Neural cell (in vitro differentiated cells): ENCODE measurements at regions not wholly inside any gene's neighbourhood (a gene's known extent, or its start where the extent isn't known, plus 50 kb on each side); places are given as distances from the start of the nearest gene placed in this dataset.

ENCODE experiments used
- H2AFZ ChIP-seq: fragments of 200-600, 300-800 bp; sonication (generic), shearing (Covaris generic); 2 replicates; pipeline ENCODE4 v1.6.0; 2014; ENCODE audit warnings: low read depth, mild to moderate bottlenecking, antibody characterized with exemption, low read length, moderate library complexity
- H3F3A ChIP-seq: fragments of 200-600 bp; shearing (Covaris generic); 2 replicates; pipeline ENCODE4 v1.6.1; 2016; ENCODE audit warnings: mild to moderate bottlenecking, moderate library complexity, mixed read lengths, antibody characterized with exemption, low read length; ENCODE audit not compliant: insufficient read depth, poor library complexity, severe bottlenecking
- H3K27ac ChIP-seq: fragments of 200-600, 300-800 bp; sonication (generic), shearing (Covaris generic); 2 replicates; pipeline ENCODE4 v1.5.1; 2014; ENCODE audit warnings: mild to moderate bottlenecking, low read length, moderate library complexity
- H3K27me3 ChIP-seq: fragments of 300-800, 200-600 bp; sonication (generic), shearing (Covaris generic); 2 replicates; pipeline ENCODE4 v1.6.0; 2014; ENCODE audit warnings: mild to moderate bottlenecking, low read depth, low read length, moderate library complexity; ENCODE audit not compliant: insufficient read depth
- H3K36me3 ChIP-seq: fragments of 300-800, 200-600 bp; sonication (generic), shearing (Covaris generic); 2 replicates; pipeline ENCODE4 v1.5.1; 2014; ENCODE audit warnings: mild to moderate bottlenecking, antibody characterized with exemption, low read length, moderate library complexity; ENCODE audit not compliant: insufficient read depth
- H3K4me2 ChIP-seq: fragments of 300-800, 200-600 bp; sonication (generic), shearing (Covaris generic); 2 replicates; pipeline ENCODE4 v1.6.0; 2014; ENCODE audit warnings: mild to moderate bottlenecking, low read length
- H3K4me3 ChIP-seq: fragments of 300-800, 200-600 bp; sonication (generic), shearing (Covaris generic); 2 replicates; pipeline ENCODE4 v1.5.1; 2014; ENCODE audit warnings: mild to moderate bottlenecking, low read length, moderate library complexity
- H3K79me2 ChIP-seq: fragments of 200-600 bp; shearing (Covaris generic); replicated peaks from 2 replicates; pipeline ENCODE4 v1.6.0; 2014; ENCODE audit warnings: mild to moderate bottlenecking, low read length, moderate library complexity; ENCODE audit not compliant: insufficient read depth
- H3K9ac ChIP-seq: fragments of 300-800, 200-600 bp; sonication (generic), shearing (Covaris generic); 2 replicates; pipeline ENCODE4 v1.6.1; 2016; ENCODE audit warnings: mild to moderate bottlenecking, low read length, mixed read lengths
- H3K9me2 ChIP-seq: fragments of 200-600 bp; shearing (Covaris generic); 2 replicates; pipeline ENCODE4 v1.6.1; 2016; ENCODE audit warnings: mild to moderate bottlenecking, low read length, mixed read lengths; ENCODE audit not compliant: insufficient read depth
- H3K9me3 ChIP-seq: fragments of 200-600, 300-800 bp; sonication (generic), shearing (Covaris generic); 2 replicates; pipeline ENCODE4 v1.6.1; 2016; ENCODE audit warnings: mild to moderate bottlenecking, mixed run types, low read length, moderate library complexity, mixed read lengths
- H4K20me1 ChIP-seq: fragments of 200-600 bp; shearing (Covaris generic); 2 replicates; pipeline ENCODE4 v1.6.1; 2016; ENCODE audit warnings: mild to moderate bottlenecking, mixed run types; ENCODE audit not compliant: insufficient read depth
- EP300 ChIP-seq: fragments of 450-650 bp; conservative IDR thresholded peaks from 2 replicates; pipeline ENCODE4 v1.6.1; 2014; ENCODE audit warnings: antibody characterized with exemption, mild to moderate bottlenecking, moderate library complexity; ENCODE audit not compliant: poor library complexity, severe bottlenecking
- EZH2 ChIP-seq: fragments of 200-600, 300-800 bp; shearing (Covaris generic), sonication (generic); IDR thresholded peaks from 2 replicates; pipeline ENCODE4 v1.6.1; 2014; ENCODE audit warnings: antibody characterized with exemption, low read length, borderline replicate concordance, mild to moderate bottlenecking; ENCODE audit not compliant: insufficient read depth, poor library complexity, severe bottlenecking
- MXI1 ChIP-seq: fragments of 450-650 bp; conservative IDR thresholded peaks from 2 replicates; pipeline ENCODE4 v1.6.1; 2014; ENCODE audit warnings: antibody characterized with exemption, mild to moderate bottlenecking; ENCODE audit not compliant: poor library complexity, severe bottlenecking
- POLR2AphosphoS5 ChIP-seq: IDR thresholded peaks from 2 replicates; pipeline ENCODE4 v1.6.1; 2012
- RAD21 ChIP-seq: fragments of 450-650 bp; conservative IDR thresholded peaks from 2 replicates; pipeline ENCODE4 v1.6.1; 2014; ENCODE audit warnings: antibody characterized with exemption, mild to moderate bottlenecking, moderate library complexity
- REST ChIP-seq: IDR thresholded peaks from 2 replicates; pipeline ENCODE4 v1.6.1; 2012; ENCODE audit warnings: borderline replicate concordance
- SMC3 ChIP-seq: fragments of 450-650 bp; conservative IDR thresholded peaks from 2 replicates; pipeline ENCODE4 v1.6.1; 2014; ENCODE audit warnings: antibody characterized with exemption, mild to moderate bottlenecking, moderate library complexity; ENCODE audit not compliant: poor library complexity
- TAF1 ChIP-seq: IDR thresholded peaks from 2 replicates; pipeline ENCODE4 v1.6.1; 2012; ENCODE audit warnings: low read depth

- Histone ChIP-seq H4K20me1 (no peaks in the 10 kb centered on the region), H2AFZ (no peak overlapping the region)
- TF ChIP-seq POLR2AphosphoS5, result no peak
- TF ChIP-seq EP300, result no peak
- no peak for TF ChIP-seq RAD21
- TF ChIP-seq MXI1, result no peak
These were observed 97.0 kb upstream of the PALS2 start for GRCh38 chr7:24476227-24476626.

GRCh38 chr7:24477398-24478136 lies 95.7 kb upstream of the PALS2 start:
- Histone ChIP-seq H2AFZ (no peak overlapping the region), H3K27ac (no peak overlapping the region)

More at GRCh38 chr7:24476227-24476626, 97.0 kb upstream of the PALS2 start:
- H3K27me3 ChIP-seq, result no peaks in the 10 kb centered on the region
- no peak overlapping the region for H3K4me2 ChIP-seq
- no peak overlapping the region for H3K4me3 ChIP-seq
- no peaks in the 10 kb centered on the region for H3K79me2 ChIP-seq
- H3K9me3 ChIP-seq, result no peaks in the 10 kb centered on the region
- H3K9ac ChIP-seq, result no peak overlapping the region
- no peaks in the 10 kb centered on the region for H3F3A ChIP-seq
- H3K27ac ChIP-seq, result no peak overlapping the region
- no peaks in the 10 kb centered on the region for H3K36me3 ChIP-seq
- H3K9me2 ChIP-seq, result no peaks in the 10 kb centered on the region

GRCh38 chr7:24478137-24478655 lies 95.1 kb upstream of the PALS2 start:
- no peaks in the 10 kb centered on the region for H3K79me2 ChIP-seq
- no peak overlapping the region for H3K4me2 ChIP-seq
- H3K9me3 ChIP-seq, result no peaks in the 10 kb centered on the region
- no peak overlapping the region for H3K4me3 ChIP-seq
- no peaks in the 10 kb centered on the region for H3F3A ChIP-seq
- no peaks in the 10 kb centered on the region for H3K9me2 ChIP-seq
- no peaks in the 10 kb centered on the region for H3K36me3 ChIP-seq
- no peaks in the 10 kb centered on the region for H3K27me3 ChIP-seq
- no peak overlapping the region for H2AFZ ChIP-seq
- no peaks in the 10 kb centered on the region for H4K20me1 ChIP-seq
- H3K9ac ChIP-seq, result no peak overlapping the region
- no peak overlapping the region for H3K27ac ChIP-seq
- TF ChIP-seq REST (no peak), MXI1 (no peak), SMC3 (no peak), TAF1 (no peak), POLR2AphosphoS5 (no peak), RAD21 (no peak), EZH2 (no peak), EP300 (no peak)

More at GRCh38 chr7:24477398-24478136, 95.7 kb upstream of the PALS2 start:
- H3K9me2 ChIP-seq, result no peaks in the 10 kb centered on the region
- H3K9me3 ChIP-seq, result no peaks in the 10 kb centered on the region
- TF ChIP-seq EP300, result no peak
- no peak for TF ChIP-seq REST
- H3K9ac ChIP-seq, result no peak overlapping the region
- no peak overlapping the region for H3K4me3 ChIP-seq
- H4K20me1 ChIP-seq, result no peaks in the 10 kb centered on the region
- no peak overlapping the region for H3K4me2 ChIP-seq
- H3K27me3 ChIP-seq, result no peaks in the 10 kb centered on the region
- H3K79me2 ChIP-seq, result no peaks in the 10 kb centered on the region
- H3F3A ChIP-seq, result no peaks in the 10 kb centered on the region
- H3K36me3 ChIP-seq, result no peaks in the 10 kb centered on the region
